GM21381 (cell line): ENCODE measurements at regions not wholly inside any gene's neighbourhood (a gene's known extent, or its start where the extent isn't known, plus 50 kb on each side); places are given as distances from the start of the nearest gene placed in this dataset.

ENCODE experiments used
- ATAC-seq: cut with Tn5 transposase; IDR thresholded peaks from one replicate; pipeline ENCODE4 v1.9.1; 2021; ENCODE audit warnings: mild to moderate bottlenecking, moderate library complexity; ENCODE audit not compliant: unreplicated experiment

DNA sequence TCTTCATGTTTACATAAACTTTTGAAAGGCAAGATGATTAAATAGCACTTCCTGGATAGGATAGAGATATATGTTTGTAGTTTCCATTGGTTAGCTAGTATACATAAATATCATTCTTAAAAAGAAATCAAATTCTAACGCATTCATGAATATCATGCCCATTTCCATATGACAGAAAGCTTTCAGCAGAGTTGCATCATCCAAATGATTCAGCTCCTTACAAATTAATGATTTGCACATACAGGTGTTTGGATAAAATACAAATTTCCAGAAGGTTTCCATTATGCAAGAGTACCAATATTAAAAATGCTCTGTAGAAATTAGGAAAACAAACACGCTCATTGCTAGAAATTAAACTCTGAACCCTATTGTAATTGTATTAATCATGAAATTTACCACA is 264.4 kb downstream of the FOXG1 start:
- ATAC-seq, result no peak

DNA sequence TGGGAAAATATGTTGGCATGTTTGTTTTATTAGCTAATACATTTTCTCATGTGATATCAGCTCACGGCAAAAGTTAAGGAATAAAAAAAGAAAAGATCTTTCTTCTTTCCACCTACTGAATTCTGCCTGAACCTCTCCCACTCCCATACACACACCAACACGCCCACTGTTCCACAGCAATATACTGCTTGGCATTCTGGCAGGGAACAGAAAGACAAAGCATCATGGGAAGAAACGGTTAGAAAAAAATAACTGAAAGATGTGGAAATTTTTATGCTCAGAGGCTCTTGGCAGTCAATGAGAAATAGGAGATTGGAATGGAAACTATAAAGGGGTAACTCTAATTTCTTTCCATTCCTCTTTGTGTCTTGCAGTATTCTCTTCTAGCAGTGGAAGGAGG is 268.5 kb downstream of the FOXG1 start:
- no peak for ATAC-seq

DNA sequence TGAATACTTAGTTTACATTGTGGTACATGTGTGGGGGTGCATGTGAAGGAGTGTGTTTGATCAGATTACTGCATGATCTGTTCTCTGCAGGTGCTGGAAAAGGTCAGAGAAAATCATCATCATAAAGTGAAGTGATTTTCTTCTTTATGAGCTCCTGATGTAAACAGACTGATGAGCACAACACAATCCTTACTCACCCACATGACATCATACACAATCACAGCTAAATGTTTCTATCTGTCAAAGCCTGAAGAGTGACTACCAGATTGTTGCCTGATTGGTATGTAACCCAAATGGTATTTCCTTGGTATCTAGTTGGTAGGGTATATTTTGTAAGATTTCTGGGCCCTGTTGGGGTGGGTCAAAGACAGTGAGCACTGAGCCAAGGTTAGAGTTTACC is 270.8 kb downstream of the FOXG1 start:
- no peak for ATAC-seq

DNA sequence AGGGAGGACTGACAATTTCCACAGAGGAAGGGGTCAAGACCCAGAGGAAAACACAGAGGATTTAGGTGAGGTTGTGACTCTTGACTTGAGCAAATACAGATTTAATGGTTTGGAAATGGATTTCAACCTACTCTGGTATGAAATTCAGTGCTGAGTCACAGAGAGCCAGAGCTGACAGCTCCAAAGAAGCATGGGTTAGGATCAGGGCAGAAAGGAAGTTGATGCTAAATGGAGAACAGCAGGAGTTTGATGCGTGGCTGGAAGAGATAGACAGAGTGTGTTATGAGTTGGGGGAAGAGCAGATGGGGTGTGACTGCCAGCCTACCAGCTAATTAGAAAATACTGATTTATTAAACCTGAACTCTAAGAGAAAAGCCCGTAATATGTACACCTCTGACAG is 272.6 kb downstream of the FOXG1 start:
- no peak for ATAC-seq

GRCh38 chr14:29042551-29042950 is 276.0 kb downstream of the FOXG1 start:
- no peak for ATAC-seq

DNA sequence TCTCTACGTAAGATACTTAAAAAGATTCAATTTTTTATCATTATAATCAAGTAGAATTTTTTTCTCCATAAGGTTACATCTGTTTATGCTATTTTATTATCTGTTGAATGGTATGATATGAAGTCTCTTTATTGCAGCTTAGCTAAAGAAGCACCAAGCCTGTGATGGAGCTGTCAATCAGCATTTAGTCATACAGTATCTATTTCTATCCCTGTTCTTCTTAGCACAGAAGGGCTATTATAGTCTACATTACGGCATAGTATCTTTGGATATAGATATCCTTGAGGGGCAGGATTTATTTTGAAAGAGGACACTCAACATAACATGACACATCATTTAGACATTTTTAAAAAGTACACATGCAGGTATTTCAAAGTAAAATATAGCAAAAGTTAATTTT is 277.1 kb downstream of the FOXG1 start:
- no peak for ATAC-seq

DNA sequence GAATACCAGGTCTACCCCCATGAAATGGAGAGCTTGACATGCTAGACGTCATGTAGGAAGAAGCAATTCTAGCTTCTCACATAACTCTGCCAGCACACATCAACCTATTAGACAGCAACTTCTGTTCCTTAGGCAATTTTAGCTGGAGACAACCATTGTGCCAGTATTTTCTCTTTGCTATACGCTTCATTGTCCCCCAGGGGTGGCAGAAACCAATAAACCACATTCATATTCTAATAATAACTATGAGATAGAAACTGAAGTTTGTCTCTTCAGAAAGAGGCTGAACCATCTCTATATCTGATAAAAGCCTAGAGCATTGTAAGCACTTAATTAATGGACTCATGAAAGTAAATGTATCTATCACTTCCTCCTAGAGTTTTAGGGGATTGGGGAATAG is 278.6 kb downstream of the FOXG1 start:
- no peak for ATAC-seq

GRCh38 chr14:29054119-29054518 is 287.5 kb downstream of the FOXG1 start:
- ATAC-seq, result no peak

DNA sequence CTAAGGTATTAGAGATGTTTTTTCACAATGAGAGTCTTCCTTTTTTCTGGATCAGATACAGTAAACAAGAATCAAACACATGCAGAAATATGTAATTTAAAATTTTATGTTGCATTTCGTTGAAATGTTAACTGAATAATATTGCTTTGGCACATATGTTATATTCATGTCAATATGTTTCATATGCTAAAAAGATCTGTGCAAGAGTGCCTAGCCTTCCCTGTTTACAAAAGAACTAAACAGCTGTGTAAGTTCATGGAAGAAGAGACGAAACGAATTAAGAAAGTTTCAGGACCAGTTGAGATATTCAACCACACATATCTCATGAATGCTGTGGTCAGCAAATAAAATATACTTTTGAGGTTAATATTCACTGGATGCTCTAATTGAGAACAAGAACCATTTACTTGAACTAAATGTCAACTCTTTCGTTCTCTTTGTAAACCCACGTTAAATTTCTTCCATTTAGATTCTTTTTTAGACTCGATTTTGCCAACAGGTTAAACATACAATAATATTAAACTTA is 289.5 kb downstream of the FOXG1 start:
- ATAC-seq, result no peak

- no peak for ATAC-seq
Observed at GRCh38 chr14:29061702-29062101, 295.1 kb downstream of the FOXG1 start.

GRCh38 chr14:29062466-29062865 is 295.9 kb downstream of the FOXG1 start:
- ATAC-seq, result no peak

DNA sequence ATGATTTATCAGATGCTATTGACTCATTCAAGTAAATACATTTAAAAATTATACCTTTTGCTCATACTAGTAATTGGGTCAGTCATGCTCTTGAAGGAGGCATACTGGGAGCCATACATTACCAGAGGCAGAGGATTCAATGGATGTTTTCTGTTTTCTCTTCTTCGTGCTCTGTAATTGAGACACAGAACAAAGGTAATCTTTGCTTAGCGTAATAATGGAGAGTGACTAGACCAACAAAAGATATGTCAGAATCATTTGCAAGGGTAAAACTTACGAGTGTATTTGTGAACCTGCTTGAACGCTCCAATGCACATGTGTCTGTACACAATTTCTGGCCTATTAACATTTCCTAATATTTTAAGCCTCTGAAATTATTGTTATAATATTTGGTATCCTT is 296.4 kb downstream of the FOXG1 start:
- no peak for ATAC-seq

- ATAC-seq, result no peak
Observed at GRCh38 chr14:29064305-29064900, 297.8 kb downstream of the FOXG1 start.

DNA sequence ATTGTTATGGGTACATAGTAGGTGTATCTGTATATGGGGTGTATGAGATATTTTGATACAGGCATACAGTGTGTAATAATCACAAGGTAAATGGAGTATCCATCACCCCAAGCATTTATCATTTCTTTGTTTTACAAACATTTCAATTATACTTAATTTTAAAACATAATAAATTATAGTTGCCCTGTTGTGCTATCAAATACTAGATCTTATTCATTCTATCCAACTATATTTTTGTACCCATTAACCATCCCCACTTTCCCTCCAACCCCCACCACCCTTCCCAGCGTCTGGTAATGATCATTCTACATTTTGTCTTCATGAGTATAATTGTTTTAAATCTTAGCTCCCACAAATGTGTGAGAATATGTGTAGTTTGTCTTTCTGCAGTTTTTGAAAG is 302.6 kb downstream of the FOXG1 start:
- ATAC-seq, result no peak

GRCh38 chr14:29075761-29076160 is 309.2 kb downstream of the FOXG1 start:
- no peak for ATAC-seq

DNA sequence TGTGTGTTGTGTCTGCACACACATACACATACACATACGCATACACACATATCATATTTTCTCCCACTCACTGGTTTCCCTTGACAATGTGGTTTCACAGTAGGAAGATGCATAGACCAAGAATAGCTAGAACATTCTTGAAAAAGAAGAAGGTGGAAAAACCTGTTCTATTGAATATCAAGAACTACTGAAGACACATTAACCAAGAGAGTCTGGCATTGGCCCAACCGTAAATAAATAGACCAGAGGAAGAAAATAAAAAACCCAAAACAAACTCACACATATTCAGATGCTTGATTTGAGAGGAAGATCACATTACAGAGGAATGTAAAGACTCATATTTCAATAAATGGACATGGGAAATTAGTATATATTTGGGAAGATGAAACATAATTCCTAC is 311.3 kb downstream of the FOXG1 start:
- ATAC-seq, result no peak

DNA sequence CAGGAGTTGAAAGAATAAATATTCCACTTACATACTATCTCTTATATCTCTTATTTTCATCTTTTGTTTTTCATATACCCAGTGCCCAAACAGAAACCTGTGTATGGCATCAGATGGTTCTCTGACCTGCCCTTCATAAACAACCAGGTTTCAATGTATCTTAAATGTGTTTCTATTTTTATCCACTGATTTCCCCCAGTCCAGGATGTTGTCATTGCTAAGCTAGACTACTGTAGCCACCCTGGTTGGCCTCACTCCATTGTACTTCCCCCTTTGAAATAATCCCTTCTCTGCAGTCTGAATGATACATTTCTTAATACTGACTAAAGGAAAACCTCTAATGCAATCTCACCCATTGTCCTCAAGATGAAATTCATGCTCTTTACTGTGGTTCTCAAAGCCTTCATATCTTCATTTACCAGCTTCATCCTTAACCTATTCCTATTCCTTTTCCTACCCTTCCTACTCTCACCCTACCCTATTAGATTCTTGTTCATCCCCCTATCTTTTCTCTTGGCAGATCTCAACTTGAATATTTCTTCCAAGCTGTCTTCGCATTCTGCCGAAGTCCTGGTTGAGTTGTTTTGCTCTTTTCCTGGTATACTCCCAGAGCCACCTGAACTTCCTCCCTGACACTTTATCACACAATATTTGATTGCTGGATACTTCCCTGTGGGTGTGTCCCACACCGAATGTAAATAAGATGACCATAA is 312.4 kb downstream of the FOXG1 start:
- ATAC-seq, result no peak

- ATAC-seq, result no peak
Observed at GRCh38 chr14:29085546-29085945, 319.0 kb downstream of the FOXG1 start.

GRCh38 chr14:29089849-29090248 is 323.3 kb downstream of the FOXG1 start:
- no peak for ATAC-seq

- no peak for ATAC-seq
Observed at GRCh38 chr14:29092121-29092520, 325.5 kb downstream of the FOXG1 start.

GRCh38 chr14:29097476-29097875 is 330.9 kb downstream of the FOXG1 start:
- ATAC-seq, result no peak

DNA sequence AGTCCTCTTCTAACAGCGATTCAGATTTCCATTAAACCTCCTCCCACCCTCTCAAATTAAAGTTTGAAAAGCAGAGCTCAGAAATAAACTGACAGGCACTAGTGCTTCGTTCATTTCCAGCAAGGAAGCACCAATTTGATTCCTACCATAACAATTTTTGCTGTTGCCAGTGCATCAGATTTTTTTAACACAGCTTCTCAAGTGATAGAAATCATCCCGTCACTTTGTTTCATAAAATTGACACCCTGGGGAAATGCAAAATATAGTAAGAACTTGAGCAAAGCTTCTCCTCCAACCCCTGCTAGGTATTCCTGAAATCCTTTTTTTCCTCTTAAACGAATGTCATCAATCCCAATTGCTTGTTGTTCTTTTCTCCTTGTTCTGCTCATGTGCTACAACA is 332.1 kb downstream of the FOXG1 start:
- ATAC-seq, result no peak

GRCh38 chr14:29102266-29102665 is 335.7 kb downstream of the FOXG1 start:
- ATAC-seq, result no peak
